H54 (cell line): ENCODE measurements at regions not wholly inside any gene's neighbourhood (a gene's known extent, or its start where the extent isn't known, plus 50 kb on each side); places are given as distances from the start of the nearest gene placed in this dataset.

Experiments used
- DNase-seq: peaks from one replicate; pipeline ENCODE4 v3.0.0; 2011; ENCODE audit warnings: low spot score, mixed read lengths; ENCODE audit not compliant: insufficient read length
- FAIRE-seq: peaks from 3 replicates; lab custom pipeline; 2011; peaks lifted over from hg19 to GRCh38; lab: Jason Lieb, UNC
- POLR2A ChIP-seq: IDR thresholded peaks from 2 replicates; pipeline ENCODE4 v1.6.1; 2011; ENCODE audit warnings: low read depth, mild to moderate bottlenecking, low read length

GRCh38 chr20:22914291-22914690, 120.8 kb upstream of the SSTR4 start:
- FAIRE-seq: no peak
- DNase-seq: no peak
- TF ChIP-seq POLR2A: no peak

- no peak for TF ChIP-seq POLR2A
- DNase-seq (no peak), FAIRE-seq (no peak)
Observed at GRCh38 chr20:22915512-22915911, 119.6 kb upstream of the SSTR4 start.

DNA sequence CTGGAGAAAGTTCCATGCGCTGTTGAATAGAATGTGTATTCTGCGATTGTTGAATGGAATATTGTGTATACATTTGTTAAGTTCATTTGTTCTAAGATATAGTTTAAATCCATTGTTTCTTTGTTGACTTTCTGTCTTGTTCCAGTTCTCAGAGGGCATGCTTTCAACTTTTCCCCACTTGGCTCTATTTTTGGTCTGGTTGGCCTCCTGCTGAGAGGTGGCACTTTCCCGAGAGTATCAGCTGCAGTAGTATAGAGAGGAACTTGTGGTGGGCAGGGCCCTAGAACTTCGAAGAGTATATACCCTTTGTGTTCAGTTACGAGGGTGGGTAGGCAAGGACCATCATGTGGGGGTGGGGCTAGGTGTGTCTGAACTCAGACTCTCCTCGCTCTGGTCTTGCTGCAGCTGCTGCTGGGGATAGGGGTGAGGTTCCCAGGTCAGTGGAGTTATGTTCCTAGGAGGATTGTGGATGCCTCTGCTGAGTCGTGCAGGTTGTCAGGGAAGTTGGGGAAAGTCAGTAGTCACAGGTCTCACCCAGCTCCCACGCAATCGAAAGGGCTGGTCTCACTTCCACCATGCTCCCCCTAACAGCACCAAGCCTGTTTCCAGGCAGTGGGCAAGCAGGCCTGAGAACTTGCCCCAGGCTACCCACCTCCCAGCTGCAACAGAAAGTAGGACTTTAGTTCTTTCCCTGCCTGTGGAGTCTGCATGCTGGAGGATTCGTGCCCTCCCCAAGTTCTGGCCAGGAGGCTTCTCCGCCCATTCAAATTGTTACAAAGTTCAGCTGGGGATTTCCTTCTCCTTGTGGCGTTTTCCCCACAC, 118.9 kb upstream of the SSTR4 start:
- FAIRE-seq: no peak

DNA sequence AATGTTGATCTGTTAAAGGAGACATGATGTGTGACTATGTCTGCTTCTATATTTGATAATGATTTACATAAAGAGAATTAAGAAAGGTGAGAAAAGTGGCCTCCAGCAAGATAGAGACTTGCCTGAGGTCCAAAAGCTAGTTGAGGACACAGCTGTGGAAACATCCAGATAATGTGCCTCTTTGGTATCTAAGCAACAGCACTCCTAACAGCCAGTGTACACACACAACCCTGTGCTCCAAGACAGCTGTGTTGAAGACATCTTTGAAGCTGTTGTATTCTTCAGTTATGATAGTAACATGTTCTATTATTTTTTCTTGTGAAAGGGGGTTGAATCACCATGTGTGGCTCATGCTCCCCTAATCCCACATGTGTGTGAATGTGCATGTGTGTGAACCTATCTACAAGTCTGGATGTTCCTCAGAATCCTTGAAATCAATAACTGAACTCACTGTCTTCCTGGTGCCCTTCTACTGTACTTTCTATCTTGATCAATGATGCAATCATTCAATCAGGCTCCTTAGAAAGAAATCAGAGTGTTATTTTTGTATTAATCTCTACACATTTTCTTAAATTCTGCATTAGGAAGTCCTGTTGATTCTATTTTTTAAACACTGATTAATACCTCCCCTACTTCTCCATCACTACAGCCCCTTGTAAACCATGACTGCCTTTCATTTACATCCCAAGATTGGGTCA, 116.7 kb upstream of the SSTR4 start:
- FAIRE-seq: no peak
- TF ChIP-seq POLR2A: no peak
- DNase-seq: no peak

More for the DNA sequence above, 118.9 kb upstream of the SSTR4 start:
- no peak for DNase-seq
- no peak for TF ChIP-seq POLR2A

- FAIRE-seq (no peak), DNase-seq (no peak)
Observed at GRCh38 chr20:22920898-22921297, 114.2 kb upstream of the SSTR4 start.

DNA sequence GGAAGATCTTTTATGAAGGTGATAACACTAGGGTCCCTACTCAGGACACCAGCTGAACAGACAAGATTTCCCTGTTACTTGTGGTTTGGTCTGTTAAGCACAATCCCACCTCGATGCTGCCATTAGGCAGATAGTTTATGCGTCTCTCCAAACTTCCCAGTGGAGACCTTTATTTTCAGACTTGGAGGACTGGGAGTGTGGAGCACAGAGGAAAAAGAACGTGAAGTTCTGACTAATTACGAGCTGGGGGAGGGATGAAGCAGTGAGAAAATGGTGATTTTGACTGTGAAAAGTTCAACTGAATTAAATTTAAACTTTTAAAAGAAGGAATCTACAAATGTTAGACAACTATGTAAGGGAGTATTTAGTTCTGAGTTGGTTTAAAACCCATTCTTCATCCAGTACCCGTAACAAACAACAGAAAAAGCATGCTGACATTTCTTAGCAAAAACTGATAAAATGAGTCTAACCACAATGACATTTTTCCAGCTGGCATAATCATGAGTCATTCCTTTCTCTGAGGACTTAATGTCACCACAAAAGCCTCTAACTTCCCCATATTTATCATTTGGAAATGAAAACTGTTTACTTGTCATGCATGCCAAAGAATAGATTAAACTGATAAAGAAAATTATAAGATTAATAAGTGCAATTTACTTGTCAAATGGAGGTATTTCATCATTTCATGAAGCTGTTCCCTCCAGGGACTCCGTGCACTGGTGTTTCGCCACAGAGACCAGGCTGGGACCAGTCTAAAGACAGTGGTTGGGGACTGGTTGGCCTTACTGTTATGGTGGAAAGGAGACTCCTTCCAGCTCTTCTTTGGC, 113.3 kb upstream of the SSTR4 start:
- DNase-seq (peak; percentile 6), FAIRE-seq (no peak)
- TF ChIP-seq POLR2A: no peak

More at GRCh38 chr20:22920898-22921297, 114.2 kb upstream of the SSTR4 start:
- no peak for TF ChIP-seq POLR2A

DNA sequence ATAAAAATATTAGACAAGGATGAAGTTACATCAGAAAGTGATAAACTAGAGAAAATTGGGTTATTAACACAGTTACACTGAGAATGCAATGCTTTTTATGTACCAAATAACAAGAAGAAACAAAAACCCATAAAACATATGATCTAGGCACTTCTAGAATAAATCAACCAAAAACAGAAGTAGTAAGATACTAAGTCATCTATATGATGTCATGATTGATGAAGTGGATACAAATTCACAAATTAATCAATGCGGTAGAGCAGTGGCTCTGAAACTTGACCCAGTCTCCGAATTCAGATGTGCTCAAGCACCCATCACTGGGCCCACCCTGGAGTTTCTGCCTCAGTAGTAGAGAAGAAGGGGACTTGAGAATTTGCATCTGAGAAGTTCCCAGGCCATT, 112.1 kb upstream of the SSTR4 start:
- no peak for FAIRE-seq
- DNase-seq: no peak
- TF ChIP-seq POLR2A: no peak

- DNase-seq (no peak), FAIRE-seq (no peak)
- TF ChIP-seq POLR2A: no peak
Observed at GRCh38 chr20:22924046-22924737, 110.9 kb upstream of the SSTR4 start.

DNA sequence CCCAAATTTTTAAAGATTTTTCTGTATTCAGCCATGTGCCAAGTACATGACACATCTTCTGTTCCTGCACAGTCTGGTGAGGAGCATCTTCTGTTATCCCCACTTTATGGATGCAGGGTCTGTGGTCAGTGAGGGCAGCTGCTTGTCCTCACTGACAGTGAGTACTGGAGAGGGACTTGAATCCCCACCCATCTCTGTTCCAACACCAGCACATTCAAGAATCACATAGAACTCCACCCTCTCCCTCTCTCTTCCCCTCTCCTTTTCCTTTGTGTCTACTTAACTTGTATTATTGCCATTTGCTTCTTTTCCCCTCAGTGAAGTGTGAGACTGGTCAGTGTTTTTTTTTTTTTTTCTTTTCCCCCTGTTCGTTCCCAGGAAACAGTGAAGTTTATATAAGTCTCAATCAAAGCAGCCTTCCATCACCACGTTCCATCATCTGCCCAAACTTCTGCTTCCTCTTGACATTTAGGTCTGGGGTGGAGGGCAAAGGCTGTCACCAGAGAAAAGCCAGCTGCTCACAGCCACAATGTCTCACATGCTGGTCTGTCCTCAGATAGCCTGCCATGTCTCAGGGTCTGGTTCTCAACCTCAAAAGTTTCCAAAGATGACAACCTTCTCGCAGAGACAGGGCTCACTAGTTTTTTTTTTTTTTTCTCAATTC, 110.0 kb upstream of the SSTR4 start:
- TF ChIP-seq POLR2A: no peak
- no peak for FAIRE-seq
- DNase-seq: no peak

DNA sequence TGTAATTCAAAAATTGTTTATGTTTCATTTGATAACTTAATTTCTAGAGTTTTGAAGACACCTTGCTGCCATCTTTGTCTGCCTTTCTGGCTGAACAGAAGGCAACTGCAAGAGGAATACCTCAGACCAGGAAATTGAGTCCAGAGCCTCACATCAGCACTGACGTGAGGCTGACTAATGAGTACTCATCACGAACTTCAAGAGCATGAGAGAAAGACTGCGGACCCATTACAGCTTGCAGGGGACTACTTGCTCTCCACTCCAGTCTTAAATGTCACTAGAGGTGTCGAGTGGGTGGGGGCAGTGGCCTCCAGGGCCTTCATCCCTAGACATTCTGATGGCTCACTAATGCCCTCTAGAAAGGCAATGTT, 109.5 kb upstream of the SSTR4 start:
- TF ChIP-seq POLR2A: no peak
- FAIRE-seq (no peak), DNase-seq (no peak)

- TF ChIP-seq POLR2A: no peak
- no peak for FAIRE-seq
- no peak for DNase-seq
Observed at GRCh38 chr20:22927537-22927936, 107.6 kb upstream of the SSTR4 start.

DNA sequence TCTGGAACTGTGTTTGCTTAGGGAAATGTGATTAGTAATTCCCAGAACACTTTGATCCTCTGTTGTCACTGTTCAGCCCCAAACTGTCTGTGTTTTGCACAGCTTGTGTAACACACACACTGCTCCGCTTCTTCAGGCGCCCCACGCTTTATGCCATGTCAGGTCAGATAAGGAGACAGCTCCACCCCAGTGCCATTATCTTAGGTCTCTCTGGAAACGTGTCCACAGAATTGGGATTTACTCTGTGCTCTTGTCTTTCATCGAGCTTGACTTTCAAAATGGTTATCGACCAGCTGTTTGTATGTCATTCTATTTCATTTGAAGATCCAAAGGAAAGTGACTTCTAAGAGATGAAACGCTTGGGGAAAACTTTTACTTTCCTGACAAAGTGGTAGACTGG, 106.4 kb upstream of the SSTR4 start:
- FAIRE-seq (no peak), DNase-seq (no peak)
- no peak for TF ChIP-seq POLR2A

DNA sequence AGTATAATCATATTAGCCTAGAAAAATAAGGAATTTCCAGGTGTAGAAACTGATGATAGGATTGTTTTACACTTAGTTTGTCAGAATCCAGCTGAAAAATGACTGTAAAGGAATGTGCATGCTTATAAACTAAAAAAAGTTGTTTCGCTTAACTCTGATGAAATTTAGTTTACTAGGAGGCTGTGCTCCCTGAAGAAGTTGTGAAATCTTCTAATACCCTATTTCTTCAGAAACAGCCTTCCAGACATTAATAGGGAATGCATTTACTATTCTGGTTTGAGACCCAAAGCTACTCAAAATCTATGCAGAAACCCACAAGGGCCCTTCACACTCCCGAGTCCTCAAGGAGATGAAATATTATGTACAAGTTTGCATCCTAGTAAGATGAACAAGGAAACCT, 105.5 kb upstream of the SSTR4 start:
- TF ChIP-seq POLR2A: no peak
- DNase-seq (no peak), FAIRE-seq (no peak)
